ENCODE measurements at regions not wholly inside any gene's neighbourhood (a gene's known extent, or its start where the extent isn't known, plus 50 kb on each side); places are given as distances from the start of the nearest gene placed in this dataset.
"Not testable (repeated sequence)": the region's sequence is repeated elsewhere in the genome, so short reads cannot be mapped to it uniquely, and the experiment has no call there.

DNA sequence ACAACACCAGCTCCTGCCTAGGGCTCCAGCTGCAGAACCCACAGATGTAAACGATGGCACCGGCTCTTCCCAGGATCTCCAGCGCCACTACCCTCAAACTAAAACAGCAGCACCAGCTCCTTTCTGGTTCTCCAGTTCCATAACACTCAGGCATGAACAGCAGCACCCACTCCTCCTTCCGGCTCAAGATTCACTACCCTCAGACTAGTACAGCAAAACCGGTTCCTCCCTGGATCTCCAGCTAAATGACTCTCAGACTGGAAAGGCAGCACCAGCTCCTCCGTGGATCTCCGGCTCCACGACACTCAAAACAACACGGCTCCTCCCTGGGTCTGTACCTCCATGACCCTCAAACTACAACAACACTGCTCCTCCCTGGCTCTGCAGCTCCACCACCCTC lies 325.0 kb downstream of the PREX1 start:
- ATAC-seq (no peak), DNase-seq (no peak)
- Histone ChIP-seq H3K9me3 (no peaks in the 10 kb centered on the region), H3K27ac (no peak overlapping the region), H3K4me3 (no peak overlapping the region), H3K27me3 (no peaks in the 10 kb centered on the region), H3K4me1 (no peaks in the 10 kb centered on the region), H3K36me3 (no peaks in the 10 kb centered on the region)
- TF ChIP-seq POLR2A (IDR thresholded peaks at IDR 0.05): no peak
- TF ChIP-seq, protein P1, sequence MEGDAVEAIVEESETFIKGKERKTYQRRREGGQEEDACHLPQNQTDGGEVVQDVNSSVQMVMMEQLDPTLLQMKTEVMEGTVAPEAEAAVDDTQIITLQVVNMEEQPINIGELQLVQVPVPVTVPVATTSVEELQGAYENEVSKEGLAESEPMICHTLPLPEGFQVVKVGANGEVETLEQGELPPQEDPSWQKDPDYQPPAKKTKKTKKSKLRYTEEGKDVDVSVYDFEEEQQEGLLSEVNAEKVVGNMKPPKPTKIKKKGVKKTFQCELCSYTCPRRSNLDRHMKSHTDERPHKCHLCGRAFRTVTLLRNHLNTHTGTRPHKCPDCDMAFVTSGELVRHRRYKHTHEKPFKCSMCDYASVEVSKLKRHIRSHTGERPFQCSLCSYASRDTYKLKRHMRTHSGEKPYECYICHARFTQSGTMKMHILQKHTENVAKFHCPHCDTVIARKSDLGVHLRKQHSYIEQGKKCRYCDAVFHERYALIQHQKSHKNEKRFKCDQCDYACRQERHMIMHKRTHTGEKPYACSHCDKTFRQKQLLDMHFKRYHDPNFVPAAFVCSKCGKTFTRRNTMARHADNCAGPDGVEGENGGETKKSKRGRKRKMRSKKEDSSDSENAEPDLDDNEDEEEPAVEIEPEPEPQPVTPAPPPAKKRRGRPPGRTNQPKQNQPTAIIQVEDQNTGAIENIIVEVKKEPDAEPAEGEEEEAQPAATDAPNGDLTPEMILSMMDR (IDR thresholded peaks at IDR 0.05): no peak
- 84 to 93% (median 89%) methylated on average over 9 of the region's 9 CpGs for WGBS, 4 donors
- intact Hi-C loops (cut with DNase I): no loop called here

DNA sequence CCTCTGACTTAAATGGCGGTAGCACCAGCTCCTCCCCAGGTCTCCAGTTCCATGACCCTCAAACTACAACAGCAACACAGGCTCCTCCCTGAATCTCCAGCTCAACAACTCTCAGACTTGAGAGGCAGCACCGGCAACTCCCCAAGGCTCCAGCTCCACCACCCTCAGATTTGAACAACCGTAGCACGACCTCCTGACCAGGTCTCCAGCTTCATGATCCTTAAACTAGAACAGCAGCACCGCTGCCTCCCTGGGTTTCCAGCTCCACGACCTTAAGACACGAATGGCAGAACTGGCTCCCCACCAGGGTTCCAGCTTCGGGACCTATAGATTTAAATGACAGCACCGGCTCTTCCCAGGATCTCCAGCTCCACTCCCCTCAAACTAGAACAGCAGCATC lies 325.8 kb downstream of the PREX1 start:
- 81 to 85% (median 84%) methylated on average over 9 of the region's 9 CpGs for WGBS, 4 donors
- DNase-seq (no peak), ATAC-seq (no peak)
- no peaks in the 10 kb centered on the region for H3K9me3 ChIP-seq
- TF ChIP-seq, protein P1 (IDR thresholded peaks at IDR 0.05): no peak
- TF ChIP-seq POLR2A (IDR thresholded peaks at IDR 0.05): no peak
- no peak overlapping the region for H3K4me3 ChIP-seq
- H3K27me3 ChIP-seq: no peaks in the 10 kb centered on the region
- intact Hi-C loops (cut with DNase I): no loop called here
- no peak overlapping the region for H3K27ac ChIP-seq
- H3K4me1 ChIP-seq: no peaks in the 10 kb centered on the region
- H3K36me3 ChIP-seq: no peaks in the 10 kb centered on the region

DNA sequence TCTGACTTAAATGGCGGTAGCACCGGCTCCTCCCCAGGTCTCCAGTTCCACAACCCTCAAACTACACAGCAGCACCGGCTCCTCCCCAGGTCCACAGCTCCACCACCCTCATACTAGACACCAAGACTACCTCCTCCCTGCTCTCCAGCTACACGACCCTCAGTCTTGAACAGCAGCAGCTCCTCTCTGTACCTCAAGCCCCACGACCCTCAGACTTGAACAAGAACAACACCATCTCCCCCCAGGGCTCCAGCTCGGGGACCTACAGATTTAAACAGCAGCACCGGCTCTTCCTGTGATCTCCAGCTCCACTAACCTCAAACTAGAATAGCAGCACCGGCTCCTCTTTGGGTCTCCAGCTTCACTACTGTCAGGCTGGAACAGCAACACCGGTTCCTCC lies 326.9 kb downstream of the PREX1 start:
- H3K9me3 ChIP-seq; H3K4me3 ChIP-seq; H3K27ac ChIP-seq; H3K4me1 ChIP-seq; intact Hi-C loops (cut with DNase I); ATAC-seq; H3K27me3 ChIP-seq; H3K36me3 ChIP-seq; DNase-seq: not testable (repeated sequence)
- 73 to 79% (median 77%) methylated on average over 7 to 9 of the region's 9 CpGs for WGBS, 4 donors

DNA sequence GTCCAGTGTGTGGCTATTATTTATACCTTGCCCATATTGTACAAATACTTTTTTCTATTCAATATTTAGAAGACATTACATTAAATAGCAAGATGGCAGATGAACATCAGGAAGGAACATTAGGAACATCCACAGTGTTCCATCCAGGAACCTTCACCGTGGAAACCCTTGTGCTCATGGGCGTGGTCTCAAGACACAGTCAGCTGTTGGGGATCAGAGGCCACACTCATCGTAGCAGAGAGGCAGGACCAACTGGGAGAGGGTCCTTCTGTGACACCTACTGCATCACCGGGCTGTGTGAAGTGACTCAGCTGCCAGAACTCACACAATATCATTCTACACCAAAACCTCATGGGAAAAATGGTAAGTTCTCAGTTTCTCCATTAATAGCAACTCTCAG lies 328.9 kb downstream of the PREX1 start:
- intact Hi-C loops (cut with DNase I); H3K27ac ChIP-seq; ATAC-seq; H3K27me3 ChIP-seq; H3K4me3 ChIP-seq; H3K9me3 ChIP-seq; DNase-seq; H3K4me1 ChIP-seq; H3K36me3 ChIP-seq: not testable (repeated sequence)
- WGBS, 4 donors: 60 to 69% (median 67%) methylated on average over 4 of the region's 4 CpGs

DNA sequence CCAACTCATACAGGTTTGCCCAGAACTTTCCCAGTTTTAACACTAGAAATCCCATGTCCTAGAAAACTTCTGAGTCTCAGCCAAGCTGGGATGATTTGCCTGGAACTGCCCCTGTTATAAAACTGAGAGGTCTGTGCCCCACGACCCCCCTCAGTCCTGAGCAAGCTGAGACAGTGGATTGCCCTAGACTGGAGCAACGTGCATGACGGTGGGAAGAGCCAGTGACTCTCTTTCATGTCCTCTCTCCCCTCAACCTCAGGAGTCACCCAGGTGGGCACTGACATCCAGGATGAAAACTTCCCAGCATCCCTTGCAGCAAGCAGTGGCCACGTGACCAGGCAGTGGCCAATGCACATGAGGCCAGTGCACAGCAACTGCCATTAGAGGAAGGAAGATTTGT lies 329.7 kb downstream of the PREX1 start:
- intact Hi-C loops (cut with DNase I); ATAC-seq: not testable (repeated sequence)

DNA sequence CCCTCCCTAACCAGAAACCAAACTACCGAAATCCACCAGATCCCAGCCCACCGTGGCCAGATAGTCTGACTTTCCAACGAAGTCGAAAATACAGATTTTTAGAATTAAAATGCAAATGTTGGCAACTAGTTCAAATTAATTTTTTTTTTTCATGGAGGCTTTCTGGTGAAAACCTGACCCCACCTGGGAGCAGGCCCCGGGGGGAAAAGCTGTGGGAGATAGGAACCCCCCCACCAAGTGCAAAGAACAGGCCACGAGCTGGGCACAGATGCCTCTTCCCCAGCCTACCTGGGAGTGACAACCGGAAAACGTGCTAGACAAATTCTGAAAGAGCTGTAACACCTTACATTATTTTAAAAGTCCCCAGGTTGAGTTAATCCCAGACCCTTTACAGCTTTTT lies 333.8 kb downstream of the PREX1 start:
- Histone ChIP-seq H3K9me3 (no peaks in the 10 kb centered on the region), H3K4me1 (no peaks in the 10 kb centered on the region), H3K4me3 (no peak overlapping the region), H3K36me3 (no peaks in the 10 kb centered on the region), H3K27ac (no peak overlapping the region), H3K27me3 (peaks cover 0 to 4% (median 0%) of the 10 kb centered on the region in 9 donors)
- intact Hi-C loops (cut with DNase I): no loop called here
- no peak for ATAC-seq
- DNase-seq: no peak
- TF ChIP-seq, protein P1 (IDR thresholded peaks at IDR 0.05): no peak
- no peak for TF ChIP-seq POLR2A (IDR thresholded peaks at IDR 0.05)
- 73 to 84% (median 78%) methylated on average over 8 of the region's 8 CpGs for whole genome bisulfite sequencing, 4 donors

More for the DNA sequence above, 329.7 kb downstream of the PREX1 start:
- not testable (repeated sequence) for H3K27me3 ChIP-seq, H3K4me1 ChIP-seq, H3K36me3 ChIP-seq, H3K27ac ChIP-seq, H3K4me3 ChIP-seq, H3K9me3 ChIP-seq
- WGBS, 4 donors: 64 to 88% (median 86%) methylated on average over 2 to 4 of the region's 4 CpGs
- DNase-seq: peak in 1 of 5 donors; percentile 3

DNA sequence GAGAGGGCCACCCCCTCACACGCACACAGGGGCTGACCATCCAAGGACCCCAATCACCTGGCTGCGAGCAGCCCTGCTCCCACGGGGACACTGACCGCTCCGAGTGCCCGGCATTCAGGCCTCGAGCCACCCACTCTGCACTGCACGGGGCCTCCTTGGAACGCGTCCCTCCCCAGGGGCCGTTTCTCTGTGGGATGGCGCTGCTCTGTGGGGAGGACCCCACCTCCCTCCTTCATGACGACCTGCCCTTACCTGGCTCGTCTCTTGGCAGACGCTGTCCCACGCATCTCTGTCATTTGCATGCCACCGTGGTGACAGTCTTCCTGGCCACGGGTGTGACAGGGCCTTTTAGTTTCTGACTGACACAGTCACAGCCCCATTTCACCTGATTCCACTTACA lies 334.5 kb downstream of the PREX1 start:
- intact Hi-C loops (cut with DNase I); H3K4me1 ChIP-seq; DNase-seq; ATAC-seq; H3K4me3 ChIP-seq; H3K9me3 ChIP-seq; H3K27ac ChIP-seq; H3K27me3 ChIP-seq; H3K36me3 ChIP-seq: not testable (repeated sequence)
- 71 to 79% (median 78%) methylated on average over 12 to 18 of the region's 18 CpGs for WGBS, 4 donors
